ENCODE measurements at regions not wholly inside any gene's neighbourhood (a gene's known extent, or its start where the extent isn't known, plus 50 kb on each side); places are given as distances from the start of the nearest gene placed in this dataset.
"Not testable (repeated sequence)": the region's sequence is repeated elsewhere in the genome, so short reads cannot be mapped to it uniquely, and the experiment has no call there.

DNA sequence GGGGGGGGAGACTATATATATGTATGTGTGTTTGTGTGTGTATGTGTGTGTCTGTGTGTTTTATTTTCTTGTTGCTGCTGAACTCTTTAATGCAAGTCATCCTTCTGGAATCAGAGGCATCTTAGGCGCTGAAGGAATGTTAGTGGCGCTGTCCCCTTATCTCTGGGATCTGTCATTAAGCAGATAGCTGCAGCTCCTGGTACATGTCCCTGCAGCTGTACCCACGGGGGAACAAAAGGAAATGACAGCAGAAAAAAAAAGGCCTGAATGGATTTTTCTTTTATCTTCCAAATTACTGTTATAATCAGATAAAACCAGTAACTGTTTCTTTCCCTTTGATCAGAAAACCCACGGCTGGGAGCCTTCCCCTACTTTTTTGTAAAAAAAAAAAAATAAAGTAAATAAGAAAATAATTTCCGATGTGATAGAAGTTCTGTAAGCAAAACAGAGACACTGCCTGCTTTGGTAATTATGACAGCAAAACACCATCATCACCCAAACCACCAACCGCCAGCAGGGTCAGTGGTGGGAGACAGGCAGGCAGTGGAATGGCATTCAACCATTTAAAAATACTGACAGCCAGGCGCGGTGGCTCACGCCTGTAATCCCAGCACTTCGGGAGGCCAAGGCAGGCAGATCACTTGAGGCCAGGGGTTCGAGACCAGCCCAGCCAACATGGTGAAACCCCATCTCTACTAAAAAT, 411.3 kb upstream of the ZNF722 start:
- intact Hi-C loops (cut with DNase I); H3K27me3 ChIP-seq; H3K4me1 ChIP-seq (replicated peaks in 1 of 2); H3K9me3 ChIP-seq (replicated peaks in 1 of 3); H3K36me3 ChIP-seq (replicated peaks in 1 of 2); H3K4me3 ChIP-seq; DNase-seq; H3K27ac ChIP-seq: not testable (repeated sequence)
- WGBS, 4 donors, result 46 to 62% (median 54%) methylated on average over 2 of the region's 11 CpGs

DNA sequence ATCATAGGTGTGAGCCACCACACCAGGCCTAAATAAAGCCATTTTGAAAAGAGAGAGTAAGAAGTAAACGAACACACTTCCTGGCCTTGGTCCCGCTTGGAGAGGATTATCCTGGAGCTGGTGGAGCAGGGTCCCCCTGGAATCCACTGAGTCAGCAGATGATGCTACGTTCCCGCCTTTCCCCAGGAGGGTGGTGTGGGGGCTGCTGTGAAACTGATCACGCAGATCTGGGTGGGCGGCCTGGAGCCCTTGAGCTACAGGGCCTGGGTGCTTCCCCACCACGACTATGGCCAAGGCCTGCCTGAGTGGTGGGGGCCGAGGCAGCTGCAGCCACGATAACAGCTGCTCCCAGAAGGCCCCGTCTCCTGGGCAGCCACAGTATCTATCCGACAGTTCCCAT, 407.4 kb upstream of the ZNF722 start:
- H3K9me3 ChIP-seq (replicated peaks in 1 of 3); H3K4me1 ChIP-seq (replicated peaks in 1 of 2); H3K27me3 ChIP-seq; intact Hi-C loops (cut with DNase I); H3K27ac ChIP-seq; H3K4me3 ChIP-seq; H3K36me3 ChIP-seq (replicated peaks in 1 of 2); DNase-seq: not testable (repeated sequence)
- WGBS, 4 donors, result 77 to 90% methylated on average over 5 to 7 of the region's 11 CpGs; no CpG with 5 or more reads in 2 of the 4 donors

DNA sequence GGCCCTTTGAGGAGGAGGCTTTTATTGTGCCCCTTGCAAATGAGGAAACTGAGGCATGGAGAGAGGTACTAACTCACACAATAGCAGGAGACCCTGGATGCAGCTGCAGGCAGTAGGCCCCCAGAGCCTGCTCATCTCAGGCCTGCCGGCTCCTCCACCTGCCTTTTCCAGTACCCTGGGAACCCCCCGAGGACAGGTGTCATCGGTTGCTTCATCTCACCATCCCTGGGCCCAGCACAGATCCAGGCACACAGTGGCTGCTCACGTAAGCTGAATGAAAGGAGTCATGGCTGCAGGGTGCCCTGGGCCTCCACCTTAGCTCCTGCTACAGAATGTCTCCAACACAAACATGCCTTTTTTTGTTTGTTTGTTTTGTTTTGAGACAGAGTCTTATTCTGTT, 394.8 kb upstream of the ZNF722 start:
- H3K27ac ChIP-seq; H3K27me3 ChIP-seq; H3K36me3 ChIP-seq (replicated peaks in 1 of 2); H3K4me1 ChIP-seq (replicated peaks in 1 of 2); H3K4me3 ChIP-seq; intact Hi-C loops (cut with DNase I); H3K9me3 ChIP-seq (replicated peaks in 1 of 3): not testable (repeated sequence)
- 54 to 77% methylated on average over 2 to 3 of the region's 4 CpGs; no CpG with 5 or more reads in 2 of the 4 donors for WGBS, 4 donors
- DNase-seq, result peak in 1 of 7 donors; percentile 7

- H3K36me3 ChIP-seq (replicated peaks in 1 of 2); H3K4me3 ChIP-seq; H3K4me1 ChIP-seq (replicated peaks in 1 of 2); DNase-seq; H3K9me3 ChIP-seq (replicated peaks in 1 of 3); H3K27ac ChIP-seq; intact Hi-C loops (cut with DNase I); H3K27me3 ChIP-seq: not testable (repeated sequence)
- 72 to 93% (median 84%) methylated on average over 3 to 6 of the region's 8 CpGs; no CpG with 5 or more reads in 1 of the 4 donors for WGBS, 4 donors
Measured at GRCh38 chr7:63604853-63605252, 393.8 kb upstream of the ZNF722 start.

DNA sequence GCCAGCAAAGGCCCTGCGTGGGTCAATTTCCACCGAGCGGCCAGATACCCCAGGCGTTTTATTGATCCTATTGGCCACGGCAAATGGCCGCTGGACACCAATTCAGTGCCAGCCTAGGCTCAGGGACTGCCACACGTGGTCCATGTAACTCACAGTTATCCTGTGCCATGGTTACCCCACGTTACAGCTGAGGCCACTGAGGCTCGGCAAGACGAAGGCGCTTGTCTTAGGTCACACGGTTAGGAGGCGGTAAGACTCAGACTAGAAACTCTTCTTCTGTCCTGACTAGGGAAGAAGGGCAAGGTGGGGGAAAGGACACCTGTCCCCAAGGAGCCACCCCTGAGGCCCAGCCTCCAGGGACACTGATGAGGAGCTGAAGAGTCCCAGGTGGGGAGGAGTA, 381.1 kb upstream of the ZNF722 start:
- H3K27ac ChIP-seq; intact Hi-C loops (cut with DNase I); H3K27me3 ChIP-seq; H3K9me3 ChIP-seq (replicated peaks in 1 of 3); H3K4me1 ChIP-seq (replicated peaks in 1 of 2); H3K36me3 ChIP-seq (replicated peaks in 1 of 2); H3K4me3 ChIP-seq; DNase-seq: not testable (repeated sequence)
- WGBS, 4 donors, result 40 to 82% (median 71%) methylated on average over 2 to 7 of the region's 13 CpGs

DNA sequence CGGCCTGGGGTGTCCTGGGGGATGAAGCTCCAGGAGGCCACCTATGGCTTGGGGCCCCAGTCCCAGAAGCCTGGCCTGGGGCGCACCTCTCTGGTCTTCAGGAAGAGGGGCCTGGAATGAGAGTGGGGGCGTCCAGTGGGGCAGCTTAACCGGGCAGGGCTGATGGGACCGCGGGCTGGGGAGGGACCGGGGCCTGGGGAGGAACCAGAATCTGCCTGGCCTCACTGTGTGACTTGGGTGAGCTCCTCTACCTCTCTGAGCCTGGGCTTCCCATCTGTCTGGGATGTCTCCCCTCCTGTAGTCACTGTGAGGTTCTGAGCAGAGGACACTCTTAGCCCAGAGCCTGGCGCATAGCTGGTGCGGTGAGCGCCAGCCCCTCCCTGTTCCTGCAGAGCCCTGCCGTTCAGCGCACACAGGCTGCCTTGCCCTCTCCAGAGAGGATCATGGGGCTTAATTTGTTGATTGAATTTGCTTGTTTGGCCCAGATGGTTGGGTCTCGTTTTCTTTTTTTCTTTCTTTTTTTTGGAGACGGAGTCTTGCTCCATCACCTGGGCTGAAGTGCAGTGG, 378.4 kb upstream of the ZNF722 start:
- DNase-seq; H3K9me3 ChIP-seq (replicated peaks in 1 of 3); intact Hi-C loops (cut with DNase I); H3K36me3 ChIP-seq (replicated peaks in 1 of 2); H3K27me3 ChIP-seq; H3K4me3 ChIP-seq; H3K4me1 ChIP-seq (replicated peaks in 1 of 2); H3K27ac ChIP-seq: not testable (repeated sequence)
- 81 to 83% (median 82%) methylated on average over 7 to 12 of the region's 14 CpGs for WGBS, 4 donors

DNA sequence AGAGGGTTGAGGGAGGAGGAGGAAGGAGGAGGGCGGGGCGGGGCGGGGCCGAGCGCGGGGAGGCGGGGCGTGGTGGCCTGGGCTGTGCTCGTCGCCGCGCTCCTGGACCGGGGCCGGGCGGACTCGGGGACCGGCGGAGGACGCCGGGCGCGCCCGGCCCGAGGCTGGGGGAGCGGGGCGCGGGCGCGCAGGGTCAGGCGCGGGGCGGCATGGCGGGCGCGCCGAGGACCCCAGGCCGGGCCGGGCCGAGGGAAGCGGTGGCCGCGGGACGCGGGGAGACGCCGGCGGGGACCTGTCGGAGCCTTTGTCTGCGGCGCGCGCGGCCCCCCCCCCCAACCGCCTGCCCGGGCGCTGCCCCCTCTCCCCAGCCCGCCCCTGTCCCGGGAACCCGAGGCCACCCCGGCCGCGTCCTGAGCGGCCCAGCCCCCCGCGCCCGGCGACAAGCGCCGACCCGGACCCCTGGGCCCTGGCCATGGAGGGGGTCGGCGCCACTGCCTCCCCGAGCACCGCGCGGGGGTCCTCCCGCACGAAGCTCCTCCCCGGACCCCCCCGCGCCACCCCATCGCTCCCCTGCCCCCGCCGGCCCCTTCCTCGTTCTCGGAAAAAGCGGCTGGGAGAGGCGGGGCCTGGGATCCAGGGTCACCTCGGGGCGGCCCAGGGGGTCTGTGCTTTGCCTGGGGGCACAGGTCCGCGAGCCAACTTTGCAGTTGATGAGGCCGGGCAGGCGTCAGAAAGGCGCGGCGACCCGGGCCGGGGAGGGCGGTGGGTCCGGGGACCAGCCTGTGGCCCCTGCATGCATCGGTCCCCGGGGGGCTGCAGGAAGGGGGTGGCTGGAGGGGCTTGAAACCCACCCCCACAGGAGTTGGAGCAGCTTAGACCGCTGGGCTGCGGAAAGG, 370.8 kb upstream of the ZNF722 start:
- intact Hi-C loops (cut with DNase I); H3K4me3 ChIP-seq; H3K36me3 ChIP-seq (replicated peaks in 1 of 2); DNase-seq; H3K27me3 ChIP-seq; H3K9me3 ChIP-seq (replicated peaks in 1 of 3); H3K27ac ChIP-seq; H3K4me1 ChIP-seq (replicated peaks in 1 of 2): not testable (repeated sequence)
- 38 to 60% methylated on average over 3 to 23 of the region's 105 CpGs; no CpG with 5 or more reads in 2 of the 4 donors for WGBS, 4 donors

GRCh38 chr7:63629024-63629423, 369.6 kb upstream of the ZNF722 start:
- H3K27me3 ChIP-seq; H3K27ac ChIP-seq; H3K4me3 ChIP-seq; H3K9me3 ChIP-seq (replicated peaks in 1 of 3); H3K4me1 ChIP-seq (replicated peaks in 1 of 2); intact Hi-C loops (cut with DNase I); H3K36me3 ChIP-seq (replicated peaks in 1 of 2): not testable (repeated sequence)
- peak in 1 of 7 donors; percentile 37 for DNase-seq
- 60 to 94% (median 75%) methylated on average over 1 to 5 of the region's 9 CpGs; no CpG with 5 or more reads in 1 of the 4 donors for WGBS, 4 donors

DNA sequence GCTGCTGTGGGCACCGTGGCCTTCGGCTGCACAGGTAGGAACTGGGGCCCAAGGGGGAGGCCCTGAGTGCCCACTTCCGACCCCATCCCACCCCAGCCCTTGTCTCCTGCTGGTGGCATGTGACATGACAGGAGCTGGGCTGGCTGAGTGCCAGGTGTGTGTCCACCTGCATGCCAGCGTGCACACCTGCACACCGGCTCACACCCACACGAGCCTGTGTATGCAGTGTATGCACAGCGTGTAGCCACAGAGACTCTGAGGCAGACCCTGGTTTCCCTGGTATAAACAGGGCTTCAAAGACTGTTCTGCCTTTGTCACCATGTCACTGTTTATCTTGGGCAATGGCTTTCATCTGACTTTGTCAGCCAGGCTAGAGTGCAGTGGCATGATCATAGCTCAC, 362.1 kb upstream of the ZNF722 start:
- H3K27me3 ChIP-seq; H3K4me1 ChIP-seq (replicated peaks in 1 of 2); intact Hi-C loops (cut with DNase I); H3K4me3 ChIP-seq; H3K27ac ChIP-seq; DNase-seq; H3K36me3 ChIP-seq (replicated peaks in 1 of 2); H3K9me3 ChIP-seq (replicated peaks in 1 of 3): not testable (repeated sequence)
- 86 to 93% methylated on average over 4 of the region's 7 CpGs; no CpG with 5 or more reads in 2 of the 4 donors for WGBS, 4 donors

DNA sequence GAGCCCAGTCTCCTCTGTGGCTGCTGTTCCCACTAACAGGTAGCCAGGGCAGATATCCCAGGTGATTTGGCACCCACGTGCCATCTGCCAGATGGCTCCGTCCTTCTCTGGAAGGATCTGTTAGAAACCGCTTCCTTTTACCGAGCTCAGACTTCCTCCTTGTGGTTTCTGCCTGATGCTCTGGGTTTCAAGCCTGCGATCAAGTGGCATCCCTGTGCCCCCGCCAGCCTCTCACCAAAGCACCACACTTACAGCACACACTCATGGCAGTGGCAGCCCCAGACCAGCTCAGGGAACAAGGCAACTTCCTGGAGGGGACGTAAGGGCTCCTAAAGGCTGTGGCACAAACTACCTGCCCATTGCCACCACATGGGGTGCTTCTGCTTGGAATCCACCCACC, 333.1 kb upstream of the ZNF722 start:
- H3K36me3 ChIP-seq (replicated peaks in 1 of 2); DNase-seq; H3K27me3 ChIP-seq; H3K4me3 ChIP-seq; intact Hi-C loops (cut with DNase I); H3K4me1 ChIP-seq (replicated peaks in 1 of 2); H3K9me3 ChIP-seq (replicated peaks in 1 of 3); H3K27ac ChIP-seq: not testable (repeated sequence)
- WGBS, 4 donors, result 64 to 73% (median 65%) methylated on average over 2 to 4 of the region's 7 CpGs; no CpG with 5 or more reads in 1 of the 4 donors

DNA sequence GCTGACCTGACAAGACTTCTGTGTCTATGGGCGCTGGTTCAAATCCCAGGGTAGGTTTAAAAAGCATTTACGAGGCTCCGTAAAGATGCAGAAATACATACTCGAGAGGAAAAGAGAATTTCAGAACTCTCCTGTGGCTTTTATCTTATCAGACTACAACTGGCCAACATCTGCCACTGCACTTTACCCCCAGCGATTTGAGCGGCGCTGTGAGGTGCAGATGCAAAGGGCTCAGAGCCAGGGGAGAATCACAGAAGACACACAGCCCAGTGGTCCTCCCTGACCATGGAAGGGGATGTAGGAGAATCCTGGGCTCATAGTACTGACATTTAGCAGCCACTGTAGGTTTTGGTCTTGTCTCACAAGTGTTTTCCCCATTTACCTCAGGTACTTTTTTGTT, 307.2 kb upstream of the ZNF722 start:
- H3K36me3 ChIP-seq (replicated peaks in 1 of 2); H3K9me3 ChIP-seq (replicated peaks in 1 of 3); H3K27ac ChIP-seq; H3K27me3 ChIP-seq; intact Hi-C loops (cut with DNase I); H3K4me3 ChIP-seq; H3K4me1 ChIP-seq (replicated peaks in 1 of 2); DNase-seq: not testable (repeated sequence)
- WGBS, 4 donors, result 71 to 90% (median 74%) methylated on average over 3 to 4 of the region's 7 CpGs

All from adrenal gland (tissue), 9 donors.